ENCODE measurements at regions not wholly inside any gene's neighbourhood (a gene's known extent, or its start where the extent isn't known, plus 50 kb on each side); places are given as distances from the start of the nearest gene placed in this dataset.

- Histone ChIP-seq H3K4me3 (ENCODE audit: low read length) (no peak overlapping the region), H3K36me3 (ENCODE audit: insufficient read depth, low read length) (no peaks in the 10 kb centered on the region), H3K27me3 (ENCODE audit: control insufficient read depth in 1 of 2, insufficient read depth in 2 of 2, low read length in 2 of 2) (peaks cover 6 to 11% of the 10 kb centered on the region in 2 experiments), H3K9me3 (ENCODE audit: control insufficient read depth in 1 of 2, insufficient read depth in 1 of 2, low read length in 2 of 2) (peaks cover 0 to 11% of the 10 kb centered on the region in 2 experiments), H3K4me1 (ENCODE audit: insufficient read depth, low read length) (no peaks in the 10 kb centered on the region), H3K27ac (ENCODE audit: low read depth in 1 of 2, low read length in 2 of 2) (no peak overlapping the region)
- no peak overlapping the region for H3K27ac Mint-ChIP-seq
- intact Hi-C loops (cut with DNase I, micrococcal nuclease): no loop called here
- TF ChIP-seq CTCF (IDR thresholded peaks at IDR 0.05): no peak
- ChIA-PET POLR2A (no interaction called here), CTCF (no interaction called here)
- H3K4me3 Mint-ChIP-seq: no peak overlapping the region
- no peaks in the 10 kb centered on the region for H3K4me1 Mint-ChIP-seq (ENCODE audit: low read depth)
- H3K27me3 Mint-ChIP-seq: peaks cover 28% of the 10 kb centered on the region
- no peaks in the 10 kb centered on the region for H3K9me3 Mint-ChIP-seq
- no peak for DNase-seq
- H3K36me3 Mint-ChIP-seq (ENCODE audit: low read depth): no peaks in the 10 kb centered on the region
- ATAC-seq (ENCODE audit: poor library complexity): no peak
These were observed 136.4 kb upstream of the IQSEC1 start for GRCh38 chr3:13209634-13209997.

GRCh38 chr3:13208706-13209633 lies 135.7 kb upstream of the IQSEC1 start:
- H3K36me3 Mint-ChIP-seq (ENCODE audit: low read depth): no peaks in the 10 kb centered on the region
- no peak overlapping the region for H3K27ac Mint-ChIP-seq
- DNase-seq (no peak), ATAC-seq (ENCODE audit: poor library complexity) (no peak)
- no peak overlapping the region for H3K4me3 Mint-ChIP-seq
- intact Hi-C loops (cut with DNase I, micrococcal nuclease): no loop called here
- peaks cover 0 to 9% of the 10 kb centered on the region in 2 experiments for H3K9me3 ChIP-seq (ENCODE audit: control insufficient read depth in 1 of 2, insufficient read depth in 1 of 2, low read length in 2 of 2)
- CTCF ChIA-PET: no interaction called here
- peaks cover 9 to 17% of the 10 kb centered on the region in 2 experiments for H3K27me3 ChIP-seq (ENCODE audit: control insufficient read depth in 1 of 2, insufficient read depth in 2 of 2, low read length in 2 of 2)
- H3K4me1 ChIP-seq (ENCODE audit: insufficient read depth, low read length): no peaks in the 10 kb centered on the region
- no peaks in the 10 kb centered on the region for H3K4me1 Mint-ChIP-seq (ENCODE audit: low read depth)
- H3K36me3 ChIP-seq (ENCODE audit: insufficient read depth, low read length): no peaks in the 10 kb centered on the region
- peaks cover 28% of the 10 kb centered on the region for H3K27me3 Mint-ChIP-seq
- H3K4me3 ChIP-seq (ENCODE audit: low read length): no peak overlapping the region
- no peak for TF ChIP-seq CTCF (IDR thresholded peaks at IDR 0.05)
- no peak overlapping the region for H3K27ac ChIP-seq (ENCODE audit: low read depth in 1 of 2, low read length in 2 of 2)
- no peaks in the 10 kb centered on the region for H3K9me3 Mint-ChIP-seq
- POLR2A ChIA-PET: no interaction called here

- POLR2A ChIA-PET: no interaction called here
- ATAC-seq (ENCODE audit: poor library complexity) (no peak), DNase-seq (no peak)
- Mint-ChIP-seq H3K9me3 (no peaks in the 10 kb centered on the region), H3K27me3 (peaks cover 32% of the 10 kb centered on the region), H3K36me3 (ENCODE audit: low read depth) (no peaks in the 10 kb centered on the region), H3K4me1 (ENCODE audit: low read depth) (no peaks in the 10 kb centered on the region), H3K27ac (no peak overlapping the region), H3K4me3 (no peak overlapping the region)
- no peak overlapping the region for H3K27ac ChIP-seq (ENCODE audit: low read depth in 1 of 2, low read length in 2 of 2)
- peaks cover 0 to 12% of the 10 kb centered on the region in 2 experiments for H3K9me3 ChIP-seq (ENCODE audit: control insufficient read depth in 1 of 2, insufficient read depth in 1 of 2, low read length in 2 of 2)
- intact Hi-C loops (cut with DNase I, micrococcal nuclease): no loop called here
- CTCF ChIA-PET: no interaction called here
- TF ChIP-seq CTCF (IDR thresholded peaks at IDR 0.05): no peak
- no peaks in the 10 kb centered on the region for H3K4me1 ChIP-seq (ENCODE audit: insufficient read depth, low read length)
- peaks cover 15 to 17% of the 10 kb centered on the region in 2 experiments for H3K27me3 ChIP-seq (ENCODE audit: control insufficient read depth in 1 of 2, insufficient read depth in 2 of 2, low read length in 2 of 2)
- H3K4me3 ChIP-seq (ENCODE audit: low read length): no peak overlapping the region
- H3K36me3 ChIP-seq (ENCODE audit: insufficient read depth, low read length): no peaks in the 10 kb centered on the region
These were observed 134.9 kb upstream of the IQSEC1 start for GRCh38 chr3:13207975-13208705.
